ENCODE measurements at regions not wholly inside any gene's neighbourhood (a gene's known extent, or its start where the extent isn't known, plus 50 kb on each side); places are given as distances from the start of the nearest gene placed in this dataset.
A peak's percentile ranks its signal among the peaks of the same experiment; 100 is the strongest.
"Not testable (repeated sequence)": the region's sequence is repeated elsewhere in the genome, so short reads cannot be mapped to it uniquely, and the experiment has no call there.

GRCh38 chr1:112855152-112855828 lies 100.7 kb downstream of the SLC16A1 start:
- no peak for DNase-seq (ENCODE audit: low spot score)

GRCh38 chr1:112854368-112854984 lies 101.5 kb downstream of the SLC16A1 start:
- DNase-seq (ENCODE audit: low spot score): not testable (repeated sequence)

- DNase-seq (ENCODE audit: low spot score): not testable (repeated sequence)
Measured at GRCh38 chr1:112853915-112854314, 102.1 kb downstream of the SLC16A1 start.

- DNase-seq (ENCODE audit: low spot score): no peak
Measured at GRCh38 chr1:112852934-112853333, 103.1 kb downstream of the SLC16A1 start.

DNA sequence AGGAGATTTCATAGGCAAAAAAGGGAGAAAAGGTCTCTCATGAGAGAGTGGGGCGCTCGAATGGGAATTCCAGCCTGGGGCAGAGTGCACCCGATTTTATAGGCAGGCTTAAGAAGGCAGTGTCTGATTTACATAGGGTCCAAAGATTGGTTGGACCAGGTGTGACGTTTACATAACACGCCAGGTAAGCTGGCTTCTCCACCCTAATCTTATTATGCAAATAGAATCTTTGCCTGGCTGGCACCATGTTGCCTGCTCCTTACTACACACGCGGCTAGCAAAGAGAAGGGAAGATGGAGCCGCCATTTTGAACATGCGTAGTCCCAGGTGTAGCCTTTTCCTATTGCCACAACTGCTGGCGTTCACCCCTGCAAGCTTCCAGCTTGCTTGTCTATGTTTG lies 103.7 kb downstream of the SLC16A1 start:
- DNase-seq (ENCODE audit: low spot score): no peak

DNA sequence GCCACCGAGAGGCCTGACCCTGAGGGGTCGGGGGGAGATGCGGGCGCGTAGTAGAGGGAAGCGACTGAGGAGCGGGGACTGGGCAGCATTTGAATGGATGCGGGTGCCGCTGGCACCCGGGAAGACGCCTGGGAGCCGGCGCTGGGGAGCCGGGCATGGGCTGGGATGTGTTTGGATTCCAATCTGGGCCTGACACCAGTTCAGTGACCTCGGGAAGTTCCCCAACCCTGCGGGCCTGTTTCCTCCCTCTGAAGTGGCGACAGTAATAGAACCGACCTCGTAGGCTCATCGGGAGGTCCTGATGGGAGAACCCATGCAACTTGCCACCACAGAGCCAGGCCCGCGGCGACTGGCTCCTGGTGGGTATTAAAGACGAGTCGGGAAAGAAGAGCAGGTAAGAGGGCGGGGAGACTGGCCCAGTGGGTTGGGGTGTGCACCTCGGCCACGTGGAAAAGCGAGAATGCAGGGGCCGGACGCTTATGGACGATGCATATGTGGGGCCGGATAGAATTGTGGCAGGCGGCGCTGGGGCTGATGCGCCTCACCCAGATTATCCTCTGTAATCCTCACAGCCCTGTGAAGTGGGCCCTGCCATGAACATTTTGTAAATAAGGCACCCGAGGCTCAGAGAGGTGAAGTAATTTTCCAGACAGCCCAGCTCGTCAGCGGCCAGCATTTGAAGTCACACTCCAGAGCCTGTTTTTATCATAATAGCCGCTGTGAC lies 105.8 kb downstream of the SLC16A1 start:
- DNase-seq (ENCODE audit: low spot score): no peak

- peak; percentile 8 for DNase-seq (ENCODE audit: low spot score)
Measured at GRCh38 chr1:112849425-112850033, 106.5 kb downstream of the SLC16A1 start.

- DNase-seq (ENCODE audit: low spot score): no peak
Measured at GRCh38 chr1:112841825-112842224, 114.2 kb downstream of the SLC16A1 start.

GRCh38 chr1:112840631-112841624 lies 115.1 kb downstream of the SLC16A1 start:
- DNase-seq (ENCODE audit: low spot score): peak; percentile 27

GRCh38 chr1:112836642-112837041 lies 119.4 kb downstream of the SLC16A1 start:
- no peak for DNase-seq (ENCODE audit: low spot score)

- no peak for DNase-seq (ENCODE audit: low spot score)
Measured at GRCh38 chr1:112833806-112834205, 118.7 kb upstream of the PPM1J start.

DNA sequence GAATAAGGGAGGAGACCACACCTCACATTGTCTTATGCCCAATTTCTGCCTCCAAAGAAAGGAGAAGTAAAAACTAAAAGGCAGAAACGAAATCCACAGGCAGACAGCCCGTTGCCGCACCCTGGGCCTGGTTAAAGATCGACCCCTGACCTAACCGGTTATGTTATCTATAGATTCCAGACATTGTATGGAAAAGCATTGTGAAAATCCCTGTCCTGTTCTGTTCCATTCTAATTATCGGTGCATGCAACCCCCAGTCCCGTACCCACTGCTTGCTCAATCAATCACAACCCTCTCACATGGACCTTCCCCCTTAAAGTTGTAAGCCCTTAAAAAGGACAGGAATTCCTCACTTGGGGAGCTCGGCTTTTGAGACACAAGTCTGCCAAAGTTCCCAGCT lies 117.1 kb upstream of the PPM1J start:
- not testable (repeated sequence) for DNase-seq (ENCODE audit: low spot score)

DNA sequence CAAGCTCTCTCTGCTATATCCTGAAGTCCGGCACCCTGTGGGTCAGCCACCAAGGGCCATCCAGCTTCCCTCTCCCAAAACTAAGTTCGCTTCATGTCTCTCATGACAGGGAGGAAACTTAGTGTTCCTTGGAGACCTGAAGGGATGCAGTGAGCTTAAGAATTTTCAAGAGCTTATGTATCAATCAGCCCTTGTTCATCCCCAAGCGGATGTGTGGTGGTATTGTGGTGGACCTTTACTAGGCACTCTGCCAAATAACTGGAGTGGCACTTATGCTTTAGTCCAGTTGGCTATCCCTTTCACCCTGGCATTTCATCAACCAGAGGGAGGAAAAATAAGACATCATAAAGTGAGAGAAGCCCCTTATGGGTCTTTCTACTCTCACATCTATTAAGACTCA lies 114.6 kb upstream of the PPM1J start:
- DNase-seq (ENCODE audit: low spot score): not testable (repeated sequence)

DNA sequence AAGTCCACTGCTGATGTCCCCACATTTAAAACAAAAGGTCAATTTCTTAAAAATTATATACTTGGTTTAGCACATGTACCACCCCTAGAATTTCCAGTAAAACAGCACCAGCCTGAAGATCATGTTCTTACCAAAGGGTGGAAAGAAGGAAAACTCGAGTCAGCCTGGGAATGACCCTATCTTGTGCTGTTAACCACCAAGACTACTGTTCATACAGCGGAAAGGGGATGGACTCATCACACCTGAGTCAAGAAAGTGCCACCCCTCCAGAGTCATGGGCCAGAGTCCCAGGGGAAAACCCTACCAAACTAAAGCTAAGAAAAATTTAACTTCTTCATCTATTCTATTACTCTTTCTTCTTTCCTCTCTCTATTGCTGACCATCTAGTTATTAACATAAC lies 113.6 kb upstream of the PPM1J start:
- no peak for DNase-seq (ENCODE audit: low spot score)

DNA sequence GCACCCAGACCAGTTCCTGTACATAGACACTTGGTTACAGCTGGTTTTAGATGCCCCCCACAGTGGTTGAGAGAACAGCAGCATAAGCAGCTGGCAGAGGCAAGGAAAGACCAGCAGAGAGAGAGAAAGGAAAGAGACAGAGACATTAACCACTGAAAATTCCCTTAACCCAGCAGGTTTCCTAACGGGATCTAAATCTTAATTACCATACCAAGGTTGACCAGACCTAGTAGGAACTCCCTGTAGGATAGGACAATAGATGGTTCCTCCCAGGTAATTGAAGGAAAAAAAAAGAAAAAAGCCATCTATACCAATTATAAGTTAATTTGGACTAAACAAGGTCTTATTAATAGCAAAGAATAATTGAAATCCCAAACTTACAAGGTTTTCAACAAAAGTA lies 112.3 kb upstream of the PPM1J start:
- DNase-seq (ENCODE audit: low spot score): not testable (repeated sequence)

GRCh38 chr1:112826217-112826944 lies 111.2 kb upstream of the PPM1J start:
- DNase-seq (ENCODE audit: low spot score): no peak

DNA sequence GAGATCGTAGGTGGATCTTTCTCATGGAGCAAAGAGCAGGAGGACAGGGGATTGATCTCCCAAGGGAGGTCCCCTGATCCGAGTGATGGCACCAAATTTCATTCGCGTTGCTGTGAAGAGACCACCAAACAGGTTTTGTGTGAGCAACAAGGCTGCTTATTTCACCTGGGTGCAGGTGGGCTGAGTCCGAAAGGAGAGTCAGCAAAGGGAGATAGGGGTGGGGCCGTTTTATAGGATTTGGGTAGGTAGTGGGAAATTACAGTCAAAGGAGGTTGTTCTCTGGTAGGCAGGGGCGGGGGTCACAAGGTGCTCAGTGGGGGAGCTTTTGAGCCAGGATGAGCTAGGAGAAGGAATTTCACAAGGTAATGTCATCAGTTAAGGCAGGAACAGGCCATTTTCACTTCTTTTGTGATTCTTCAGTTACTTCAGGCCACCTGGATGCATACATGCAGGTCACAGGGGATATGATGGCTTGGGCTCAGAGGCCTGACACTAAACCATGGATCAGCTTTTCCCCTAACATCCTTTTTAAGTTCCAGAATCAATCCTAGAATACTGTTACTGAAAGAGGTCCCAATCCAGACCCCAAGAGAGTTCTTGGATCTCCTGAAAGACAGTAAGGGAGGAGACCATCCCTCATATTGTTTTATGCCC lies 110.6 kb upstream of the PPM1J start:
- not testable (repeated sequence) for DNase-seq (ENCODE audit: low spot score)

DNA sequence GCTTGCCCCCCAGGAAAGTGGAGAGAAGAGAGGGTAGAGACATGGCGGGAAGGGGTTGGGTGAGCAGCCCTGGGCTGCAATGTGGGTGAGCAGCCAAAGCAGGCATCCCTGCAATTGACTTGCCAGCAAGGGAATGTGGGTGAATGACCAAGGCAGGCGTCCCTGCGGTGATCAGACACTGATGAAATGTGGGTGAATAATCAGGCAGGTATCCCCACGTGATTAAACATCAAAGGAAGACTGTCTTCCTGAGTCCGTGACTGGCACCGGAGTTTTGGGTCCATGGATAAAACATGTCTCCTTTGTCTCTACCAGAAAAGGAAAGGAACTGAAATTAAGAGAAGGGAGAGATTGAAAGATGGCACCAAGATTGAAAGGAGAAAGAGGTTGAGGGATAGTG lies 109.9 kb upstream of the PPM1J start:
- not testable (repeated sequence) for DNase-seq (ENCODE audit: low spot score)

GRCh38 chr1:112821307-112822063 lies 106.4 kb upstream of the PPM1J start:
- DNase-seq (ENCODE audit: low spot score): not testable (repeated sequence)

Data from germinal center (tissue), 1 donor.